OCI-LY7 (cell line): ENCODE measurements at regions not wholly inside any gene's neighbourhood (a gene's known extent, or its start where the extent isn't known, plus 50 kb on each side); places are given as distances from the start of the nearest gene placed in this dataset.

Experiments used
- BruUV-seq: library from RNA; stranded (reverse); fragments of 400-500 nt; replicated peaks from 2 replicates; lab custom pipeline; 2021; lab: Mats Ljungman, UMichigan
- CTCF ChIA-PET: fragments of 300-600 bp; sonication (Branson Sonifier 250); formaldehyde crosslinking; loops from one replicate; lab custom pipeline; 2022; ENCODE audit warnings: antibody characterized with exemption; ENCODE audit not compliant: unreplicated experiment; lab: Charles Lee
- POLR2A ChIA-PET: fragments of 300-600 bp; sonication (Branson Sonifier 250); formaldehyde crosslinking; loops from one replicate; lab custom pipeline; 2022; ENCODE audit warnings: antibody characterized with exemption; lab: Charles Lee
- DNase-seq: peaks from one replicate; pipeline ENCODE4 v3.0.0-alpha.2; 2015; ENCODE audit warnings: low spot score
- H2AFZ ChIP-seq: fragments of 200-600 bp; sonication (generic), shearing (Covaris generic); 2 replicates; pipeline ENCODE4 v1.6.1; 2014; ENCODE audit warnings: mild to moderate bottlenecking, antibody characterized with exemption, low read length, moderate library complexity
- H3K27ac ChIP-seq: fragments of 200-600 bp; sonication (generic); 2 replicates; pipeline ENCODE4 v1.5.1; 2014; ENCODE audit warnings: mixed run types, low read depth, mild to moderate bottlenecking, moderate library complexity, low read length, inconsistent platforms; ENCODE audit not compliant: poor library complexity, severe bottlenecking
- H3K36me3 ChIP-seq: fragments of 200-600 bp; sonication (generic); 2 replicates; pipeline ENCODE4 v1.6.1; 2014; ENCODE audit warnings: mild to moderate bottlenecking, antibody characterized with exemption, low read length, moderate library complexity, mixed read lengths; ENCODE audit not compliant: insufficient read depth
- H3K4me1 ChIP-seq: fragments of 200-600 bp; sonication (generic); 2 replicates; pipeline ENCODE4 v1.5.1; 2014; ENCODE audit warnings: mild to moderate bottlenecking, low read length; ENCODE audit not compliant: insufficient read depth, poor library complexity, severe bottlenecking
- H3K4me2 ChIP-seq: fragments of 200-600 bp; sonication (generic); 2 replicates; pipeline ENCODE4 v1.6.1; 2014; ENCODE audit warnings: mild to moderate bottlenecking, low read length
- H3K4me3 ChIP-seq: fragments of 200-600 bp; sonication (generic); 2 replicates; pipeline ENCODE4 v1.5.1; 2014; ENCODE audit warnings: mild to moderate bottlenecking, low read depth, low read length; ENCODE audit not compliant: poor library complexity, severe bottlenecking
- H3K79me2 ChIP-seq: fragments of 200-600 bp; sonication (generic); 2 replicates; pipeline ENCODE4 v1.6.1; 2016; ENCODE audit warnings: low read depth, mild to moderate bottlenecking, low read length, moderate library complexity, mixed read lengths; ENCODE audit not compliant: insufficient read depth
- H3K9me2 ChIP-seq: fragments of 200-600 bp; sonication (generic); 2 replicates; pipeline ENCODE4 v1.6.1; 2016; ENCODE audit warnings: mild to moderate bottlenecking, low read length, mixed read lengths; ENCODE audit not compliant: insufficient read depth
- H3K9me3 ChIP-seq: fragments of 200-600 bp; sonication (generic); 2 replicates; pipeline ENCODE4 v1.6.1; 2014; ENCODE audit warnings: mild to moderate bottlenecking, mixed run types, low read length, mixed read lengths
- H4K20me1 ChIP-seq: fragments of 200-600 bp; sonication (generic); 2 replicates; pipeline ENCODE4 v1.6.1; 2014; ENCODE audit warnings: mild to moderate bottlenecking, antibody characterized with exemption, low read length, moderate library complexity, mixed read lengths; ENCODE audit not compliant: insufficient read depth
- CTCF ChIP-seq: fragments of 200-600 bp; sonication (generic); conservative IDR thresholded peaks from 2 replicates; pipeline ENCODE4 v1.5.1; 2014; ENCODE audit warnings: mild to moderate bottlenecking, antibody characterized with exemption, low read length, moderate library complexity, mixed read lengths
- EZH2phosphoT487 ChIP-seq: fragments of 200-600 bp; sonication (generic); IDR thresholded peaks from 2 replicates; pipeline ENCODE4 v1.6.1; 2018; ENCODE audit warnings: low read depth, borderline replicate concordance, mild to moderate bottlenecking, mixed run types, antibody characterized with exemption, low read length, moderate library complexity, mixed read lengths
- intact Hi-C: fragments of 100-400 bp; cut with micrococcal nuclease; formaldehyde crosslinking; loops from one replicate; pipeline ENCODE4 v1.10.0; 2022; ENCODE audit not compliant: unreplicated experiment

- no peak overlapping the region for H3K4me2 ChIP-seq
- no peaks in the 10 kb centered on the region for H3K9me2 ChIP-seq
- no peaks in the 10 kb centered on the region for H4K20me1 ChIP-seq
- BruUV-seq = no TSS peak
- DNase-seq = no peak
- intact Hi-C loops = no loop called here
- H3K79me2 ChIP-seq = no peaks in the 10 kb centered on the region
- TF ChIP-seq EZH2phosphoT487 = no peak
- TF ChIP-seq CTCF = no peak
- POLR2A ChIA-PET = no interaction called here
- H3K4me3 ChIP-seq = no peak overlapping the region
- CTCF ChIA-PET = no interaction called here
- no peaks in the 10 kb centered on the region for H3K36me3 ChIP-seq
- H2AFZ ChIP-seq = no peak overlapping the region
- H3K27ac ChIP-seq = no peak overlapping the region
- no peaks in the 10 kb centered on the region for H3K9me3 ChIP-seq
- no peaks in the 10 kb centered on the region for H3K4me1 ChIP-seq
Measured at GRCh38 chr7:69457595-69458504, 140.4 kb upstream of the AUTS2 start.

GRCh38 chr7:69464035-69464434 is 134.2 kb upstream of the AUTS2 start:
- no peak for DNase-seq
- ChIA-PET POLR2A (no interaction called here), CTCF (no interaction called here)
- no TSS peak for BruUV-seq
- Histone ChIP-seq H3K9me3 (peaks cover 16% of the 10 kb centered on the region), H3K36me3 (no peaks in the 10 kb centered on the region), H3K79me2 (no peaks in the 10 kb centered on the region), H3K27ac (no peak overlapping the region), H3K9me2 (no peaks in the 10 kb centered on the region), H2AFZ (no peak overlapping the region), H3K4me1 (no peaks in the 10 kb centered on the region), H4K20me1 (no peaks in the 10 kb centered on the region), H3K4me3 (no peak overlapping the region), H3K4me2 (no peak overlapping the region)
- intact Hi-C loops = no loop called here
- TF ChIP-seq CTCF (no peak), EZH2phosphoT487 (no peak)

- BruUV-seq = no TSS peak
- H3K4me2 ChIP-seq = no peak overlapping the region
- no peaks in the 10 kb centered on the region for H3K36me3 ChIP-seq
- no peaks in the 10 kb centered on the region for H3K79me2 ChIP-seq
- H3K9me3 ChIP-seq = peaks cover 20% of the 10 kb centered on the region
- no peaks in the 10 kb centered on the region for H4K20me1 ChIP-seq
- no peak for TF ChIP-seq EZH2phosphoT487
- no peak for TF ChIP-seq CTCF
- intact Hi-C loops = no loop called here
- H3K27ac ChIP-seq = no peak overlapping the region
- H2AFZ ChIP-seq = no peak overlapping the region
- H3K4me3 ChIP-seq = no peak overlapping the region
- H3K4me1 ChIP-seq = no peaks in the 10 kb centered on the region
- DNase-seq = no peak
- H3K9me2 ChIP-seq = no peaks in the 10 kb centered on the region
- ChIA-PET CTCF (no interaction called here), POLR2A (no interaction called here)
Measured at GRCh38 chr7:69465262-69465661, 133.0 kb upstream of the AUTS2 start.
